ENCODE measurements at regions not wholly inside any gene's neighbourhood (a gene's known extent, or its start where the extent isn't known, plus 50 kb on each side); places are given as distances from the start of the nearest gene placed in this dataset.

- no peak for TF ChIP-seq CTCF (IDR thresholded peaks at IDR 0.05)
- TF ChIP-seq POLR2A (IDR thresholded peaks at IDR 0.05): no peak
- no peak for TF ChIP-seq EP300 (IDR thresholded peaks at IDR 0.05)
Observed at GRCh38 chr9:104330841-104331240, 173.2 kb upstream of the OR13F1 start.
